ENCODE measurements at regions not wholly inside any gene's neighbourhood (a gene's known extent, or its start where the extent isn't known, plus 50 kb on each side); places are given as distances from the start of the nearest gene placed in this dataset.

DNA sequence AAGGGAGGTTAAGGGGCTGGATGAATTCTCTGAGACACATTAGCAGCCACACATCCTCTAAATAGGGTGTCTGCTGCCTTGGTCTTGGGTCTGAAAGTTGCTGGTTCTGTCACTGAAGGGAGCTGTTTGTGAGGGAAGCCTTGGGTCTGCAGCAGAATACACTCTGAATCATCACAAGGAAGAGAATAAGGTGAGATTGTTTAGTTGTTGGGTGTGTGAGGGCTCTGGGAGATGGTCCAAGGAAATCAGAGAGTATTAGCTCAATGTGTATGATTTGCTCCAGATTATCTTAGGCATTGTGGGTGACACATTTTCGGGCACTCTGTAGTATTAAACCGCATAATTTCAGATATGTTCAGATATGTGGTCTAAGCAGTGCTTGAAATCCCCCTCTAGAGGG lies 548.5 kb downstream of the SLC4A3 start:
- Mint-ChIP-seq H3K9me3 (peaks cover 5% of the 10 kb centered on the region), H3K4me1 (ENCODE audit: unreplicated experiment) (no peaks in the 10 kb centered on the region), H3K27ac (no peak overlapping the region), H3K4me3 (no peak overlapping the region), H3K27me3 (no peaks in the 10 kb centered on the region), H3K36me3 (no peaks in the 10 kb centered on the region)
- TF ChIP-seq CTCF (conservative IDR thresholded peaks at IDR 0.05) = no peak
- DNase-seq (ENCODE audit: extremely low spot score, unreplicated experiment) = no peak

GRCh38 chr2:220178991-220179695 lies 551.7 kb downstream of the SLC4A3 start:
- H3K4me1 Mint-ChIP-seq (ENCODE audit: unreplicated experiment) = no peaks in the 10 kb centered on the region
- no peak for DNase-seq (ENCODE audit: extremely low spot score, unreplicated experiment)
- H3K4me3 Mint-ChIP-seq = peak overlapping the region; percentile 68
- no peak for TF ChIP-seq CTCF (conservative IDR thresholded peaks at IDR 0.05)
- peak overlapping the region; percentile 91 for H3K27ac Mint-ChIP-seq
- no peaks in the 10 kb centered on the region for H3K36me3 Mint-ChIP-seq
- no peaks in the 10 kb centered on the region for H3K27me3 Mint-ChIP-seq
- peaks cover 5% of the 10 kb centered on the region for H3K9me3 Mint-ChIP-seq

- H3K27me3 Mint-ChIP-seq = no peaks in the 10 kb centered on the region
- TF ChIP-seq CTCF (conservative IDR thresholded peaks at IDR 0.05) = no peak
- H3K27ac Mint-ChIP-seq = no peak overlapping the region
- peaks cover 14% of the 10 kb centered on the region for H3K9me3 Mint-ChIP-seq
- no peaks in the 10 kb centered on the region for H3K36me3 Mint-ChIP-seq
- no peaks in the 10 kb centered on the region for H3K4me1 Mint-ChIP-seq (ENCODE audit: unreplicated experiment)
- DNase-seq (ENCODE audit: extremely low spot score, unreplicated experiment) = no peak
- H3K4me3 Mint-ChIP-seq = no peak overlapping the region
These were observed 553.7 kb downstream of the SLC4A3 start for GRCh38 chr2:220181165-220181564.

DNA sequence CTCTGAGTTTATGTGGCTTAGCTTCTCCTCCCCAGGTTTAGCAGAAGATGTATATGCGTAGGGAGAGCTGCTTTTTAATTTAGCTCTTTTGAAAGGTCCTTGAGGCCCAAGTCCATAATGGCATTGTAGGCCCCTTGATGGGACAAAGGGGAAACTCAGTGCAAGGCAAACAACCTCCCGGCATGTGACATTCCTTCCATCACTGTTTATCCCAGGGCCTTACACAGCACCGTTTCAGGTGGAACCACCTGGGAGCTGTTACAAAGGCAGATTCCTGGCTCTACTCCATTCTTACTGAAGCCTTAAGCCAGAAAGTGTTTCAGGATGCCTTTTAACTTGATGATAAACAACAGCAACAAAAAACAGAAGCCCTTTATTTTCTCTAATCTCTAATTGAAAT lies 555.4 kb downstream of the SLC4A3 start:
- no peaks in the 10 kb centered on the region for H3K27me3 Mint-ChIP-seq
- no peak for DNase-seq (ENCODE audit: extremely low spot score, unreplicated experiment)
- peaks cover 2% of the 10 kb centered on the region for H3K4me1 Mint-ChIP-seq (ENCODE audit: unreplicated experiment)
- no peak overlapping the region for H3K4me3 Mint-ChIP-seq
- H3K27ac Mint-ChIP-seq = no peak overlapping the region
- no peaks in the 10 kb centered on the region for H3K36me3 Mint-ChIP-seq
- peaks cover 13% of the 10 kb centered on the region for H3K9me3 Mint-ChIP-seq
- TF ChIP-seq CTCF (conservative IDR thresholded peaks at IDR 0.05) = no peak

DNA sequence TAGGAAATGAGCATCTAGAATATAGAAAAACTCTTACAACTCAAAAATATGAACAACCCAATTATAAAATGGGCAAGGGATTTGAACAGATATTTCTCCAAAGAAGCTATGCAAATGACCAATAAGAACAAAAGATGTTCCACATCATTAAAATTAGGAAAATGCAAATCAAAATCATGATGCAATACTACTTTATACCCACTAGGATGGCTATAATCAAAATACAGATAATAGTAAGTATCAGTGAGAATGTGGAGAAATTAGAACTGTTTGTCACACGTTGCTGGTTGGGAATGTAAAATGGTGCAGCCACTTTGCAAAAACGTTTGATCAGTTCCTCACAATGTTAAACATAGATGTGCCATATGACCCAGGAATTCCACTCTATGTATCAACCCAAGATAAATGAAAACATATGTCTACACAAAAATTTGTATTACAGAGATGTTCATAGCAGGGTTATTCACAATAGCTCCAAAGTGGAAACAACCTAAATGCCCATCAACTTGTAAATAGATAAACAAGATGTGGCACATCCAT lies 558.4 kb downstream of the SLC4A3 start:
- Mint-ChIP-seq H3K27me3 (no peaks in the 10 kb centered on the region), H3K4me3 (no peak overlapping the region), H3K4me1 (ENCODE audit: unreplicated experiment) (peaks cover 9% of the 10 kb centered on the region), H3K27ac (no peak overlapping the region), H3K9me3 (peaks cover 25% of the 10 kb centered on the region), H3K36me3 (no peaks in the 10 kb centered on the region)
- TF ChIP-seq CTCF (conservative IDR thresholded peaks at IDR 0.05) = peak; percentile 46
- no peak for DNase-seq (ENCODE audit: extremely low spot score, unreplicated experiment)
